ENCODE measurements at regions not wholly inside any gene's neighbourhood (a gene's known extent, or its start where the extent isn't known, plus 50 kb on each side); places are given as distances from the start of the nearest gene placed in this dataset.
A peak's percentile ranks its signal among the peaks of the same experiment; 100 is the strongest.

DNA sequence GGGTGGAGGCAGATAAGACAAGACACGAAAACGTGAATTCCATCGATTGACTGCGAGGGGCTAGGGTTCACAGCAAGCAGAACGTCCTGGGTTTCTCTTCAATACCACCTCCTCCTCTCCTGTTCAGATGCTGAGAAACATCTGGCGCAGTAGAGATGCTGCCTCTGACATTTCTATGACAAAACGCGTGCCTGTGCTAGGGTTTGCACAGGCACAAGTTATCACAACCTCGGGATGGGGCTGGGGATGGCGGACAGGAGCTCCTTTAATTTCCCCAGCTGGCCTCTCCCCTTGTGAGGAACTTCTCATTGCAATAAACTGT, 99.8 kb upstream of the SVIL start:
- 31 to 45% methylated on average over 10 of the region's 10 CpGs for WGBS, 2 donors
- H3K36me3 ChIP-seq, result peaks cover 0 to 3% of the 10 kb centered on the region in 2 donors
- H3K9me3 ChIP-seq, result no peaks in the 10 kb centered on the region
- H3K27me3 ChIP-seq, result no peaks in the 10 kb centered on the region
- TF ChIP-seq, protein P1, sequence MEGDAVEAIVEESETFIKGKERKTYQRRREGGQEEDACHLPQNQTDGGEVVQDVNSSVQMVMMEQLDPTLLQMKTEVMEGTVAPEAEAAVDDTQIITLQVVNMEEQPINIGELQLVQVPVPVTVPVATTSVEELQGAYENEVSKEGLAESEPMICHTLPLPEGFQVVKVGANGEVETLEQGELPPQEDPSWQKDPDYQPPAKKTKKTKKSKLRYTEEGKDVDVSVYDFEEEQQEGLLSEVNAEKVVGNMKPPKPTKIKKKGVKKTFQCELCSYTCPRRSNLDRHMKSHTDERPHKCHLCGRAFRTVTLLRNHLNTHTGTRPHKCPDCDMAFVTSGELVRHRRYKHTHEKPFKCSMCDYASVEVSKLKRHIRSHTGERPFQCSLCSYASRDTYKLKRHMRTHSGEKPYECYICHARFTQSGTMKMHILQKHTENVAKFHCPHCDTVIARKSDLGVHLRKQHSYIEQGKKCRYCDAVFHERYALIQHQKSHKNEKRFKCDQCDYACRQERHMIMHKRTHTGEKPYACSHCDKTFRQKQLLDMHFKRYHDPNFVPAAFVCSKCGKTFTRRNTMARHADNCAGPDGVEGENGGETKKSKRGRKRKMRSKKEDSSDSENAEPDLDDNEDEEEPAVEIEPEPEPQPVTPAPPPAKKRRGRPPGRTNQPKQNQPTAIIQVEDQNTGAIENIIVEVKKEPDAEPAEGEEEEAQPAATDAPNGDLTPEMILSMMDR (IDR thresholded peaks at IDR 0.05), result no peak
- no peak for TF ChIP-seq POLR2A (IDR thresholded peaks at IDR 0.05)
- H3K27ac ChIP-seq, result peak overlapping the region; percentile 87 to 99 (median 97)
- DNase-seq, result no peak
- intact Hi-C loops (cut with DNase I), result loop anchor here (10.0 kb wide), 2 partner anchors 100 to 140 kb away; partner anchors contain the start of gene SVIL
- peak overlapping the region; percentile 34 to 83 (median 80) for H3K4me3 ChIP-seq (replicated peaks in 1 of 3)
- peaks cover 32 to 41% of the 10 kb centered on the region in 2 donors for H3K4me1 ChIP-seq

DNA sequence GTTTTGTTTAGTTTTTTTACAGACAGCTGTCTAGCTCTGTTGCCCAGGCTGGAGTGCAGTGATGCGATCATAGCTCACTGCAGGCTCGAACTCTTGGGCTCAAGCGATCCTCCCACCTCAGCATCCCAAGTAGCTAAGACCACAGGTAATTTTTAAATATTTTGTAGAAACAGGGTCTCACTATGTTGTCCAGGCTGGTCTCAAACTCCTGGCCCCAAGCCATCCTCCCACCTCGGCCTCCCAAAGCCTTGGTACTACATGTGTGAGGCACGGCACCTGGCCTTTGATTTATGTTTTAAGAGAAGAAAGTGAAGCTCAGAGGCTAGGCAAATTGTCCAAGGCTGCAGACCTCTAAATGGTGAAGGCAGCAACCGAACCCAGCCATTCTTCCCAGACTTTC, 98.6 kb upstream of the SVIL start:
- peaks cover 0 to 3% of the 10 kb centered on the region in 2 donors for H3K36me3 ChIP-seq
- peak overlapping the region; percentile 87 to 99 (median 97) for H3K27ac ChIP-seq
- no peaks in the 10 kb centered on the region for H3K9me3 ChIP-seq
- intact Hi-C loops (cut with DNase I), result loop anchor here (10.0 kb wide), 2 partner anchors 99 to 139 kb away; partner anchors contain the start of gene SVIL
- no peak for DNase-seq
- no peak for TF ChIP-seq POLR2A (IDR thresholded peaks at IDR 0.05)
- TF ChIP-seq, protein P1 (IDR thresholded peaks at IDR 0.05), result no peak
- no peak overlapping the region for H3K4me3 ChIP-seq (replicated peaks in 1 of 3)
- peaks cover 41 to 48% of the 10 kb centered on the region in 2 donors for H3K4me1 ChIP-seq
- 77 to 83% methylated on average over 6 of the region's 6 CpGs for WGBS, 2 donors
- H3K27me3 ChIP-seq, result no peaks in the 10 kb centered on the region

GRCh38 chr10:29732918-29733317, 98.1 kb upstream of the SVIL start:
- Histone ChIP-seq H3K4me3 (replicated peaks in 1 of 3) (no peak overlapping the region), H3K36me3 (peaks cover 0 to 3% of the 10 kb centered on the region in 2 donors), H3K27me3 (no peaks in the 10 kb centered on the region), H3K9me3 (no peaks in the 10 kb centered on the region), H3K27ac (peak overlapping the region; percentile 87 to 99 (median 97)), H3K4me1 (peaks cover 45 to 51% of the 10 kb centered on the region in 2 donors)
- intact Hi-C loops (cut with DNase I), result loop anchor here (10.0 kb wide), 2 partner anchors 98 to 138 kb away; partner anchors contain the start of gene SVIL
- DNase-seq, result no peak
- WGBS, 2 donors, result 86 to 92% methylated on average over 2 of the region's 2 CpGs
- TF ChIP-seq, protein P1 (IDR thresholded peaks at IDR 0.05), result no peak
- no peak for TF ChIP-seq POLR2A (IDR thresholded peaks at IDR 0.05)

DNA sequence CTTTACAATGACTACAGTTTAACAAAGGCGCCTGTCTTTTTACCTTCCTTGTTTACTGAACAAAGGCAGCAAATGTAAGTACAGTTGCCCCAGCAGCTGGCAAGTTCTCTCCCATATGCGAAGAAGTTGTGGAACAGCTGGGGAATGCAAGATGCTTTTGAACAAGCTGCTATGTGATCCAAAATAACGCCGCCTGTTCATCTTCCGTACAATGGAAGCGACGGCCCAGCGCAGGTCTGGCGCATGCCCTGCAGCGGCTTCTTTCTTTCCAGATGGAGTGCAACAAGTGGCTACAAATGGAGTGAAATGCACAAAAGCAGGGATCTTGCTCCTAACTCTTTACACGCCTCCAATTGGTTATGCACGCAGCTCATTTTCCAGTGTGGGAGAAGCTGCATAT, 97.0 kb upstream of the SVIL start:
- H3K27ac ChIP-seq, result no peak overlapping the region
- peaks cover 49 to 51% of the 10 kb centered on the region in 2 donors for H3K4me1 ChIP-seq
- intact Hi-C loops (cut with DNase I), result loop anchor here (10.0 kb wide), 2 partner anchors 97 to 137 kb away; partner anchors contain the start of gene SVIL
- H3K4me3 ChIP-seq (replicated peaks in 1 of 3), result no peak overlapping the region
- DNase-seq, result no peak
- H3K27me3 ChIP-seq, result no peaks in the 10 kb centered on the region
- 93 to 95% methylated on average over 12 of the region's 12 CpGs for WGBS, 2 donors
- TF ChIP-seq POLR2A (IDR thresholded peaks at IDR 0.05), result no peak
- TF ChIP-seq, protein P1 (IDR thresholded peaks at IDR 0.05), result no peak
- H3K9me3 ChIP-seq, result no peaks in the 10 kb centered on the region
- peaks cover 0 to 3% of the 10 kb centered on the region in 2 donors for H3K36me3 ChIP-seq

DNA sequence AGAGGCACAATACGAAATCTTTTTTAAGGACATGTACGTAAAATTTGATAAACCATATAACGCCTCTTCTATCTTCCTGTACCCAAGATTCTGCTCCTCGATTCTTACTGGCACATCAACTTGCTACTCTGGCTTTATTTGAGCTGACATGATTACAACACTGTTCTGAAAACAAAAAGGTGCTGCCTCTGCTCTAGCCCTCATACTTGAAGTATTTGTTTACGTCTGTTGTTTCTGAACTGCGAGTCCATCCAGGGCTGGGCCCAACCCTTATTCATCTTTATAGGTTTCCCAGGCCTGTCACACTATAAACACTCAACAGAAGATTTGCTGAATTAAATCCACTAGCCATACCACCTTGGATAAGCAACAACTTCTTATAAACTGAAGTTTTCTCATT, 96.2 kb upstream of the SVIL start:
- Histone ChIP-seq H3K9me3 (no peaks in the 10 kb centered on the region), H3K27ac (peak overlapping the region in 1 of 3 donors; percentile 40), H3K4me1 (peaks cover 51 to 52% of the 10 kb centered on the region in 2 donors), H3K36me3 (peaks cover 0 to 3% of the 10 kb centered on the region in 2 donors), H3K27me3 (no peaks in the 10 kb centered on the region), H3K4me3 (replicated peaks in 1 of 3) (no peak overlapping the region)
- intact Hi-C loops (cut with DNase I), result loop anchor here (10.0 kb wide), 2 partner anchors 96 to 136 kb away; partner anchors contain the start of gene SVIL
- no peak for TF ChIP-seq POLR2A (IDR thresholded peaks at IDR 0.05)
- TF ChIP-seq, protein P1 (IDR thresholded peaks at IDR 0.05), result no peak
- WGBS, 2 donors, result 75 to 80% methylated on average over 6 of the region's 6 CpGs
- DNase-seq, result no peak

Data from thyroid gland (tissue), 4 donors.